ENCODE measurements at regions not wholly inside any gene's neighbourhood (a gene's known extent, or its start where the extent isn't known, plus 50 kb on each side); places are given as distances from the start of the nearest gene placed in this dataset.

DNA sequence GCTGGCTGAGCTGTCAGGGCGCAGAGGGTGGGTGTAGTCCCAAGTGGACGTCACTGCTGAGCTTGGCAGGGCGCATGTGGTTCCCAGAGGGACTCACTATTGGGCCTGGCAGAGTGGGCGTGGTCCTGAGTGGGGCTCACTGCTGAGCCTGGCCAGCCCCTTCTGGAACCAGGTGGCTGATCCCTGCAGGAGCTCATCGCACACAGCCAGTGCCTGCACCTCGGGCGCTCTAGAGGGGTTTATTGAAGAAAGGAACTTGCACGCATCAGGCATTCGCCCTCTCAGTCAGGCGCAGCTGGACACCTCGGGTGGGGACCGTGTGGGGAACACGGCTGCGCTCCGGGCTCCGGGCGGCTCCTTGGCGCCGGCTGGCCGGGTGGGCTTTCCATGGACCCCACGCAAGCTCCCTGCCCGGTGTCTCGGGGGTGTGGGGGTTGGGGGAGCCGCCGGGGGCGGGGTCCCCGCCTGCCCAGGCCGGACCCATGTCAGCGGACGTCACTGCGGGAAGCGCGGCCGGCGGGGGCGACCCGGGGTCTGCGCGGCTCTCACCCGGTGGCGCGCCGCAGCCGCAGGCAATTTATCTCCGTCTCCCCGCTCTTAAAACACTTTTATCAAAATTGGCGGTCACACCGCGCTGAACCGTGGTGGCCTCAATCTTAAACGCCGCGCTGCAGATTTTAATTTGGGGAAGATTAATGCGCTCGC, 65.4 kb upstream of the NKX1-1 start:
- Histone ChIP-seq H3K4me3 (ENCODE audit: low read length) (no peak overlapping the region), H3K4me1 (ENCODE audit: insufficient read depth, low read length) (no peaks in the 10 kb centered on the region), H3K9me3 (ENCODE audit: low read depth, low read length) (no peaks in the 10 kb centered on the region), H3K27me3 (ENCODE audit: insufficient read depth, low read length) (peaks cover 2% of the 10 kb centered on the region)

DNA sequence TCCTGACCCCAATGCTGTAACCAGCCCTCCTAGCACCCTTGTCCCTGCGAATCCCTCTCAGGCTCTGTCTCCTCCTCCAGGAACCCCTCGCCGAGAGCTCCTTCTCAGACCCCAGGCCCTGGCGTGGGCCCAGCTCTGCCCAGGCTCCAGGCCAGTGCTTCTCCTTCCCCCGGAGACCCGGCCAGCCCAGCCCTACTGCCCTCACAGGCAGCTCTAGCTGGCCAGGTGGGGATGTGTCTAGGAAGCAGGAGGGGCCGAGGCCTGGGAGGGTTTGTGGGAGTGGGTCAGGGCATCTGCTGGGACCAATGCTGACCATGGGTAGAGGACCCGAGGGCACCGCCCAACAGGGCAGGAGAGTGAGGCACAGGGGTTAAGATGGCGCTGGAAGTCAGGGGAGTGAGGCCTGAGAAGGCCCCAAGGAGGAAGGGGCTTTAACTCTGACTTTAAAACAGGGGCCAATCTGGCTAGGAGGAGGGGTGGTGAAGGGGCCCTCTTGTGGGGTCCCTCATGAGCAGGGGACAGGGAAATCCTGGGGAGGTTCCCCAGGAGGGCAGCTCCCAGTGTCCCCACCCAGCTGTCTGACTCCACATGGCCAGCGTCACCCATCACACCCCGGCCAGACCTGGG, 64.7 kb upstream of the NKX1-1 start:
- Histone ChIP-seq H3K4me1 (ENCODE audit: insufficient read depth, low read length) (no peaks in the 10 kb centered on the region), H3K27me3 (ENCODE audit: insufficient read depth, low read length) (peaks cover 2% of the 10 kb centered on the region), H3K4me3 (ENCODE audit: low read length) (no peak overlapping the region), H3K9me3 (ENCODE audit: low read depth, low read length) (no peaks in the 10 kb centered on the region)

DNA sequence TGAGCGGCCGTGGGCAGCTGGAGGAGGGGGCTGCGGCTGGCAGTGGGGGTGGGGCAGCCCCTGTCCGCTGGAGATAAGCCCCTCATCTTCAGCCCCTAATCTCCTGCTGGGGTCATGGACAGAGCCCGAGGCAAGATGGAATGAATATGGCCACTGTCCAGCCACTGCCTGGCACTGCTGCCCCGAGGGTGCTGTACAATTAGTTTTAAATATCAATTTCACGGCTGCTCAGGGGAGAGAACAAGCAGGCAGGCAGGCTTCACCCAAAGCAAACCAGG, 64.1 kb upstream of the NKX1-1 start:
- Histone ChIP-seq H3K27me3 (ENCODE audit: insufficient read depth, low read length) (peaks cover 2% of the 10 kb centered on the region), H3K9me3 (ENCODE audit: low read depth, low read length) (no peaks in the 10 kb centered on the region), H3K4me1 (ENCODE audit: insufficient read depth, low read length) (no peaks in the 10 kb centered on the region), H3K4me3 (ENCODE audit: low read length) (no peak overlapping the region)

DNA sequence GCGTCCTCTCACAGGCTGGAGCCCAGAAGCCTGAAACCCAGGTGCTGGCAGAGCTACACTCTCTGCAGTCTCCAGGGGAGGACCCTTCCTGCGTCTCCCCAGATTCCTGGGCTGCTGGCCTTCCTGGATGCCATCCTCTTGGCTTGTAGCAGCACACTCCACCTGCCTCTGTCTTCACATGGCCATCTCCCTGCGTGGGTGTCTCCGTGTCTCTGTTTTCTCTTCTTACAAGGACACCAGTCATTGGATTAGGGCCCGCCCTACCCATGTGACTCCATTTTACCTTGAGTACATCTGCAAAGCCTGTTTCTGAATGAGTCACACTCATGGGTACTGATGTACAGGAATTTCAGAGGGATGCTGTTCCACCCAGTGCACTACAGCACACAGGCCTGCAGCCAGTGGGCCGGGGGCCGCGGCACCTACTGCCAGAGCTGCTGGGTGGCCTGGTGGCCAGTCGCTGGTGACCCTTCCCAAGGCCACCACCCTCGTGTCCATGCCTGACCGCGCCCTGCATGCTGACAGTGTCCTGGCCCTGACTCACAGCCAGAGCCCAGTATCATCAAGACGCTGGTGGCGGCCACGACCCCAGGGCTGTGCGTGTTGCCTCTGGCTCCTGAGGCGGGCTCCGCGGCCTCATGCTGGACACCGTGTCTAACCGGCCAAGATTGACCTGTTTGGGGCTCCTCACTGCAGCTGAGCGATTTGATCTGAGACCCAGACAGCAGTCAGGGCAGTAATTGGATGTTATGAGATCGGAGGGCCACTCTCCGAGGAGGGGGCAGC, 63.6 kb upstream of the NKX1-1 start:
- H3K4me1 ChIP-seq (ENCODE audit: insufficient read depth, low read length), result no peaks in the 10 kb centered on the region
- H3K9me3 ChIP-seq (ENCODE audit: low read depth, low read length), result no peaks in the 10 kb centered on the region
- H3K27me3 ChIP-seq (ENCODE audit: insufficient read depth, low read length), result peaks cover 2% of the 10 kb centered on the region
- H3K4me3 ChIP-seq (ENCODE audit: low read length), result no peak overlapping the region

DNA sequence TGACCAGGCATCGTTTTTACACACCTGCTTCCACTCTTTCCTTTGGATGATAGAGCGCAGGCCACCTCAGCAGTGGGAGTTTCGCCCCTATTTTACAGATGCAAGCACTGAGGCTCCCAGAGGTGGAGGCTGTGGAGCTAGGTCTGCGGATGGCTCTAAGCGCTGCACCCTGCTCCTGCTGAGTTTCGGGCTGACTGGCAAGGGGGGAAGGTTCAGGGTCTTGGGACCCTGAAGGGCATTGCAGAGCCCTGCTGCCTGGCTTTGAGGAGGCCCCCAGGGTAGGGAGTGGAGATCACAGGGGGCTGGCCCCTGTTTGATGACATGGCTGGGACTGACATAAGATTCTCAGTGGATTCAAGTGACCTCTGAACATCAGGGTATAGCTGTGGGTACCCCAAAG, 62.8 kb upstream of the NKX1-1 start:
- H3K27me3 ChIP-seq (ENCODE audit: insufficient read depth, low read length), result peaks cover 2% of the 10 kb centered on the region

DNA sequence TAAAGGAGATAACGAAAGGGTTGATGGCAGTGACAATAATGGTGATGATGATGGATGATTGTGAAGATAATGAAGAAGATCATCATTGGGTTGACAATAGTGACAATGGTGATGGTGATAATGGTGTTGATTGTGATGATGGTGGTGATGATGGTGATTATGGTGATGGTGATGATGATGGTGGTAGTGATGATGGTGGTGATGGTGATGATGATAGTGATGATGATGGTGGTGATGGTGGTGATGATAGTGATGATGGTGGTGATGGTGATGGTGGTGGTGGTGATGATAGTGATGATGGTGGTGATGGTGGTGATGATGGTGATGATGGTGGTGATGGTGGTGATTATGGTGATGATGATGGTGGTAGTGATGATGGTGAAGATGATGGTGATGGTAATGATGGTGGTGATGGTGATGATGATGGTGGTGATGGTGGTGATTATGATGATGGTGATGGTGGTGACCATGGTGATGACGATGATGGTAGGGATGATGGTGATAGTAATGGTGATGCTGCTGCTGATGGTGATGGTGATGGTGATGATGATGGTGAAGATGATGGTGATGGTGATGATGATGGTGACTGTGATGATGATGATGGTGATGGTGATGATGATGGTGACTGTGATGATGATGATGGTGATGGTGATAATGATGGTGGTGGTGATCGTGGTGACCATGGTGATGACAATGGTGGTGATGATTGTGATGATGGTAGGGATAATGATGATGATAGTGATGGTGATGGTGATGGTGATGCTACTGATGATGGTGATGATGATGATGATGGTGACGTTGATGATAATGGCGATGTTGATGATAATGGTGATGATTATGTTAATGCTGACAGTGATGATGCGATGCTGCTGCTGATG, 61.6 kb upstream of the NKX1-1 start:
- no peak overlapping the region for H3K4me3 ChIP-seq (ENCODE audit: low read length)
- H3K9me3 ChIP-seq (ENCODE audit: low read depth, low read length), result no peaks in the 10 kb centered on the region
- peaks cover 2% of the 10 kb centered on the region for H3K27me3 ChIP-seq (ENCODE audit: insufficient read depth, low read length)
- H3K4me1 ChIP-seq (ENCODE audit: insufficient read depth, low read length), result no peaks in the 10 kb centered on the region

More for the DNA sequence above, 62.8 kb upstream of the NKX1-1 start:
- Histone ChIP-seq H3K9me3 (ENCODE audit: low read depth, low read length) (no peaks in the 10 kb centered on the region), H3K4me3 (ENCODE audit: low read length) (no peak overlapping the region), H3K4me1 (ENCODE audit: insufficient read depth, low read length) (no peaks in the 10 kb centered on the region)

DNA sequence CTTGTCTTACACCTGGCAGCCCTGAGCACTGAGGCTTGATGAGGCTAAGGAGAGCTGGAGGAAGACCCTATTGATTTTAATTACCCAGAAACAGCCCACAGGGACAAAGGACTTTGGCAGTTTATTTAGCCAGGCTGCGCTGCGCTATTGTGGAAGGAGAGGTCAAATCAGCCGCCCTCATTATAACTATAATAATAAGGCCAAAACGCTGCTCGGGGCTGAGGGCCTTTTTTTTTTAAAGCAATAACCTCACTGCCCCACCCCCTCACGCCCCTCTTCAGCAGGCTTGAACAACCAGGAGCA, 60.6 kb upstream of the NKX1-1 start:
- no peaks in the 10 kb centered on the region for H3K4me1 ChIP-seq (ENCODE audit: insufficient read depth, low read length)
- H3K9me3 ChIP-seq (ENCODE audit: low read depth, low read length), result no peaks in the 10 kb centered on the region
- H3K4me3 ChIP-seq (ENCODE audit: low read length), result no peak overlapping the region
- H3K27me3 ChIP-seq (ENCODE audit: insufficient read depth, low read length), result no peaks in the 10 kb centered on the region

DNA sequence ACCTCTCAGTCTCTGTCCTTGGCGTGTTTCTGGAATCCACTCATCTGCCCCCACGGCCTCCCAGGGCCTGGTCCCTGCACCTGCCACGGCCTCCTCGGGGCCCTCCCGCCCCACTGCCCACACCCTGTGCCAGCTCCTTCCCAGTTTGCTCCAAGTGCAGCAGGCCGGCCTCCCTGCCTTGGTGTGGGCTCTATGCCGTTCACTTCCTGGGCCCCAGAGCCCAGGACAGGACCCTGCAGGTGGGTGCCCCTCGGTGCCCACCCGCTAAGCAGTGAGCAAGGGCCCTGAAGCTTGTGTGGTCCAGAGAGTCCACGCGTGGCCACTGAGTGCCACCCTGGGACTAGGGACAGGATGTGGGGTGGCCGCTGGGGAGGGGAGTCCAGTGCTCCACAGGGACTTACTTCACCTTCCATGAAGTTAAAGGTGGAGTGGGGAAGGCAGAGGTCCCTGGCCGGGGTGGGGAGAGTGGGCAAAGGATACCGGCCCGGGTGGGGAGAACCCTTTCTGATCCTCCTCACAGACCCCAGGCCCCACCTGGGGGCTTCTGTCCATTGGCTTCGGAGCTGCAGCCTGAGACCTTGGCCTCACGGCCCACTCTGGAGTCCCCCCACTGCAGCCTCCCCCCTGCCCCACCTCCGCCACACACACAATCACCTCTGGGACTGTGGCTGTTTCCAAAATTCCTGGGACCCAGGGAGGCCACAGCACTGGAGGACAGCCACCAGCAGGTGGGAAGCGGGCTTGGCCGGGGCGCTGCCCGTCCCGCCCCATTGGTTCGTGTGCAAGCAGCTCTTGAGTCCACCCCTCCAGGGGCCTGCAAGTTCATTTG, 60.0 kb upstream of the NKX1-1 start:
- Histone ChIP-seq H3K9me3 (ENCODE audit: low read depth, low read length) (no peaks in the 10 kb centered on the region), H3K4me1 (ENCODE audit: insufficient read depth, low read length) (no peaks in the 10 kb centered on the region), H3K27me3 (ENCODE audit: insufficient read depth, low read length) (no peaks in the 10 kb centered on the region), H3K4me3 (ENCODE audit: low read length) (no peak overlapping the region)

DNA sequence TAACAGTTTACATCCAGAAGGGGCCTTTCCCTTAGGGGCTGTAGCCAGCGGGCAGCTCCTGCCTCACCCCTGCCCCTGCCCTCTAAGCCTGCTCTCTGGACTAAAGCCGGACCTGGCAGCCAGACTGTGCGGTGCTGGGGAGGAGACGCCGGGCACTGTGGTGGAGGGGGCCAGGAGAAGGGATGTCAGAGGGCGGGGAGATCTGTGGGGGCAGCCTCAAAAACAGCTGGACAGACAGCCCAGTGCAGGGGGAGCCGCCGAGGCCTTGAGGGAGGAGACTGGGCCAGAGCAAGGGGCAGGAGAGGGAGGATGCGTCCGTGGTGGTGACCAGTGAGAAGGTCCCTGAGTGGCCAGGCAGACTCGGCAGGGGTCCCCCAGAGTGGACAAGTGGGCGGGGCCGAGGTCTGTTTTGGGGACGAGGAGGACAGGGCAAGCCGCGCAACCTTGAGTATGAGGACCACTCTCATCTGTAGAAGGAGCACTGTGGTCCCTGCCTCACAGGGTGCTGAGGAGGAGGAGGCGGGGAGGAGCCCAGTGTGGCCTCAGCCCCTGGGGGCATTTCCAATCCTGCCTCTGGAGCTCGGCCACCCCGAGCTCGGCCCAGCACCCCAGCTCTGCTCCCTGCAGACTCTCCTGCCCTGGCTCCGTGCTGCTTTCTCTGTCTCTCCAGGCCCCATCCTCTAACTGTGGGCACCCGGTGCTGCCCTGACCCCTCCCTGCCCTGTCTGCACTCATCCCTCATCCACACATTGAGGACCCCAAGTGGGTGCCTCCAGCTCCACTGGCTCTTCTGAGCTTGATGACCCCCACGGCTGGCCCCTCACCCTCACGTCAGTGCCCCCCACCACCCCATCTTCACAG, 59.2 kb upstream of the NKX1-1 start:
- H3K9me3 ChIP-seq (ENCODE audit: low read depth, low read length), result no peaks in the 10 kb centered on the region
- no peaks in the 10 kb centered on the region for H3K27me3 ChIP-seq (ENCODE audit: insufficient read depth, low read length)
- no peak overlapping the region for H3K4me3 ChIP-seq (ENCODE audit: low read length)

DNA sequence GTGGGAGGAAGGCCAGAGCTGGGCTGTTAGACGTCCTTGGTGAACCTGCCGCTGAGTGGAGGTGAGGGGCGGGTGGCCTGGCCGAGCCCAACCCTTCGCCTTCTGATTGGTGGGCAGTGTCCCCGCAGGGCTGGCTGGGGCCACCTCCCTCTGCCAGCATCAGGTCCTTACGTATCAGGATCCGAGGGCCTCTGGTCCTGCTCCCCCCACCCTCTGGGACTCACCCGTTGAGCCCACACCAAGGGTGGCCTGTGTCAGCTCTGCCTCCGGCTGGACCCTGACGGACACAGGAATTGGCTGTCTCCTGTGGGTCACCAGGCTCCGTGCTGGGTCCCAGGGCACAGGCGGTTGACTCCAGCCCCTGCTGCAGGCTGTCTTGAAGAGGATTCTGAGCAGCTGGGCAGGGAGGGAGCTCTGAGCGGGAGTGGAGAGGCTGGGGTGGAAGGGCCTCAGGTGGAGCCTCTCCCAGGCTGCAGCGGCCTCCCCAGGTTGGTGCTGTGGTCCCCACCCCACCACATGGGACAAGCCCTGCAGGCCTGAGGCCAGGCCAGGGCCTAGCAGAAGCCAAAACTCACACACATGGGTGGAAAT, 58.4 kb upstream of the NKX1-1 start:
- Histone ChIP-seq H3K4me3 (ENCODE audit: low read length) (no peak overlapping the region), H3K4me1 (ENCODE audit: insufficient read depth, low read length) (no peaks in the 10 kb centered on the region), H3K27me3 (ENCODE audit: insufficient read depth, low read length) (no peaks in the 10 kb centered on the region), H3K9me3 (ENCODE audit: low read depth, low read length) (no peaks in the 10 kb centered on the region)

More for the DNA sequence above, 59.2 kb upstream of the NKX1-1 start:
- H3K4me1 ChIP-seq (ENCODE audit: insufficient read depth, low read length), result no peaks in the 10 kb centered on the region

DNA sequence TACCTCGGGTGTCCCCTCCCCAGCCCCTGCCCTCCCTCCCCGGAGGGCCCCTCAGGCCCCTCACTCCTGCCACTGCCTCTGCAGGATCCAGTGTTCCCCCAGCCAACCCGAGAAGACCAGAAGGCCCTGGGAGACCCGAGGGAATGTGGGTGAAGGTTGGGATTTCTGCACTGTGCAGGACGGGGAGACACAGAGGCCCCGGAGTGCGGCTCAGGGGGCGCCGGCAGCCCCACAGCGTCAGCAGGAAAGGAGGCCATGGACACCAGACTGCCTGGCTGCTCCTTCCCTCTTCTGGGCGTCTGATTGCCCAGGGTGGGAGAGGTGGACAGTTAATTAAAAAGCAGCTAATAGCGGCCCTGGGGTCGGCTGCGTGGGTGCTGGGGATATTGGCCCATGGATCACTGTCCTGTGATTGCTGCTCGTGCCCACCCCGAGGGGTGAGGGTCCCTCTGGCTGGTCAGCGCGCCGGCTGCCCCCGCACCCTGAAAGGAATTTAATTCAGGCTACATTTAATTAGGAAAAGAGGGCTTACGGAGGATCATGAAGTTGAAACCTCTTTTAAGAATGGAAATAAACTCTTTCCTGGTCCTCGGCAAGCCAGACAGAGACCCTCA, 57.8 kb upstream of the NKX1-1 start:
- Histone ChIP-seq H3K4me3 (ENCODE audit: low read length) (no peak overlapping the region), H3K9me3 (ENCODE audit: low read depth, low read length) (no peaks in the 10 kb centered on the region), H3K27me3 (ENCODE audit: insufficient read depth, low read length) (no peaks in the 10 kb centered on the region)

DNA sequence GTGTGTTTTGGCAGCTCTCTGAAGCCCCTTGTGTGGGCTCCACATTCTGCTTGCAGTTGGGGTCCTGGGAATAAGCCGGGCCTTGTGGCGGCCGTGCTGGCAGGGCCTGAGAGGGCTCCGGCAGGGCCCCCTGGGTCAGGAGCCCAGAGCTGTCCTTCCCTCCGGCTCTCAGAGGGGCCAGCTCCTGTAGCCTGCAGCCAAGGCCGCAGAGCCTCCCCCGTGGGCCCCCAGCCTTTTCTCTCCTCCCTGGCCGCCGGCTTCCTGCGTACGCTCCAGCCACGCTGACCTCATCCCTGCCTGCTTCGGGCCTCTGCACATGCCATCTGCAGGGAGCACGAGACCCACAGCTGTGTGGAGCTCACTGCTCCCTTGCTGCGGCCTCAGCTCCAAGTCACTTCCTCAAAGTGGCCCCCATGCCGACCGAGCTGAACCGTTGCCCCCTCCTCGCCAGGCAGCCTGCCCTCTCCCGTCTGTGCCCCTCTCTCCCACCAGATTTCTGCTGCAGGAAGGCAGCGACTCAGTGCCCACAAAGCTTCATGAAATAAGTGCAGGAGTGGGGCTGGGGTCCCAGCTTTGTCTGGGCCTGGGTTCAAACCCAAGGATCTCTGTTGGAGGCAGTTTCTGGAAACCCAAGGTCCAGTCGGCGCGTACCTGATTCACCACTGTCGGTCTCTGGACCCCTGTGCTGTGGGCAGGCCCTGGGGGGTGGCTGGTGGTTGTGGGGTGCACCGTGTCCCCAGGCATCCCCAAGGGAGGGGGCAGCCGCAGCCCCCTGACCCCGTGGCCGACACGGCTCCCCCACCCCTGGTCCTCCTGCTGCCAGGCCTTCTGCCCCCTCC, 57.1 kb upstream of the NKX1-1 start:
- H3K4me1 ChIP-seq (ENCODE audit: insufficient read depth, low read length), result no peaks in the 10 kb centered on the region
- H3K9me3 ChIP-seq (ENCODE audit: low read depth, low read length), result no peaks in the 10 kb centered on the region
- peaks cover 1% of the 10 kb centered on the region for H3K27me3 ChIP-seq (ENCODE audit: insufficient read depth, low read length)
- H3K4me3 ChIP-seq (ENCODE audit: low read length), result no peak overlapping the region

More for the DNA sequence above, 57.8 kb upstream of the NKX1-1 start:
- H3K4me1 ChIP-seq (ENCODE audit: insufficient read depth, low read length), result no peaks in the 10 kb centered on the region

DNA sequence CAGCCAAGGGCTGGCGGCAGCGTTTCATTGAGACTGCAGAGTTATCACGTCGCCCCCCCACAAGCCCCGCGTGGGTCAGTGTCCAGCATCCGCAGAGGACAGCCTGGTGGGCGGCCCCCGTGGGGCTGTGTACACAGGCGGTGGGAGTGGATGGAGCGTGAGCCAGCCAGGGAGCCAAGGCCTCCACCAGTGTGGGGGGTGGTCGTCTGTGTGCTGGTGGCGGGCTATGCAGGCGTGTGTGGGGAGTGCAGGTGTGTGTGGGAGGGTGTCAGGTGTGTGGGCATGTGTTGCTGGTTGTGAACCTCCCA, 56.5 kb upstream of the NKX1-1 start:
- Histone ChIP-seq H3K9me3 (ENCODE audit: low read depth, low read length) (no peaks in the 10 kb centered on the region), H3K4me3 (ENCODE audit: low read length) (no peak overlapping the region), H3K27me3 (ENCODE audit: insufficient read depth, low read length) (peaks cover 2% of the 10 kb centered on the region), H3K4me1 (ENCODE audit: insufficient read depth, low read length) (no peaks in the 10 kb centered on the region)
